WERI-Rb-1 (cell line): ENCODE measurements at regions not wholly inside any gene's neighbourhood (a gene's known extent, or its start where the extent isn't known, plus 50 kb on each side); places are given as distances from the start of the nearest gene placed in this dataset.

ENCODE experiments used
- DNase-seq: peaks from one replicate; pipeline ENCODE4 v3.0.0-alpha.2; 2020
- H3K27ac ChIP-seq: fragments of 250-450 bp; sonication (Bioruptor Pico); 2 replicates; pipeline ENCODE4 v1.5.1; 2020; ENCODE audit warnings: mild to moderate bottlenecking, moderate library complexity
- H3K27me3 ChIP-seq: fragments of 250-450 bp; sonication (Bioruptor Pico); 2 replicates; pipeline ENCODE4 v1.5.1; 2021; ENCODE audit warnings: mild to moderate bottlenecking, low read depth, moderate library complexity; ENCODE audit not compliant: insufficient read depth, severe bottlenecking
- H3K36me3 ChIP-seq: fragments of 250-450 bp; sonication (Bioruptor Pico); 2 replicates; pipeline ENCODE4 v1.5.1; 2020; ENCODE audit warnings: mild to moderate bottlenecking, moderate library complexity
- H3K4me3 ChIP-seq: 2 replicates; pipeline ENCODE4 v1.5.1; 2011; ENCODE audit warnings: low read depth, mild to moderate bottlenecking, control low read depth, low read length
- H3K9me3 ChIP-seq: fragments of 250-450 bp; sonication (Bioruptor Pico); 2 replicates; pipeline ENCODE4 v1.5.1; 2021; ENCODE audit warnings: mild to moderate bottlenecking, moderate library complexity; ENCODE audit not compliant: severe bottlenecking
- CTCF ChIP-seq: IDR thresholded peaks from 2 replicates; pipeline ENCODE4 v1.5.1; 2011; ENCODE audit warnings: low read depth, mild to moderate bottlenecking, control low read depth, inconsistent platforms, low read length

- H3K27me3 ChIP-seq = no peaks in the 10 kb centered on the region
- H3K9me3 ChIP-seq = no peaks in the 10 kb centered on the region
- no peak overlapping the region for H3K27ac ChIP-seq
- no peak for DNase-seq
- no peak for TF ChIP-seq CTCF
- H3K36me3 ChIP-seq = no peaks in the 10 kb centered on the region
- no peak overlapping the region for H3K4me3 ChIP-seq
Observed at GRCh38 chr10:6915307-6915706, 335.2 kb upstream of the PRKCQ start.

- H3K27ac ChIP-seq = no peak overlapping the region
- no peak overlapping the region for H3K4me3 ChIP-seq
- no peaks in the 10 kb centered on the region for H3K9me3 ChIP-seq
- no peaks in the 10 kb centered on the region for H3K27me3 ChIP-seq
- DNase-seq = no peak
- TF ChIP-seq CTCF = no peak
- H3K36me3 ChIP-seq = no peaks in the 10 kb centered on the region
Observed at GRCh38 chr10:6912929-6913328, 332.9 kb upstream of the PRKCQ start.

- no peak for DNase-seq
- no peak for TF ChIP-seq CTCF
- no peaks in the 10 kb centered on the region for H3K27me3 ChIP-seq
- no peaks in the 10 kb centered on the region for H3K9me3 ChIP-seq
- H3K36me3 ChIP-seq = no peaks in the 10 kb centered on the region
- no peak overlapping the region for H3K4me3 ChIP-seq
- H3K27ac ChIP-seq = no peak overlapping the region
Observed at GRCh38 chr10:6912424-6912823, 332.3 kb upstream of the PRKCQ start.

- H3K36me3 ChIP-seq = no peaks in the 10 kb centered on the region
- TF ChIP-seq CTCF = no peak
- no peaks in the 10 kb centered on the region for H3K9me3 ChIP-seq
- H3K4me3 ChIP-seq = no peak overlapping the region
- no peak for DNase-seq
- no peaks in the 10 kb centered on the region for H3K27me3 ChIP-seq
- H3K27ac ChIP-seq = no peak overlapping the region
Observed at GRCh38 chr10:6912021-6912420, 331.9 kb upstream of the PRKCQ start.

GRCh38 chr10:6909905-6910560 is 330.0 kb upstream of the PRKCQ start:
- TF ChIP-seq CTCF = no peak
- DNase-seq = no peak
- Histone ChIP-seq H3K9me3 (no peaks in the 10 kb centered on the region), H3K4me3 (no peak overlapping the region), H3K27me3 (no peaks in the 10 kb centered on the region), H3K27ac (no peak overlapping the region), H3K36me3 (no peaks in the 10 kb centered on the region)
